Vagina (tissue), 2 donors: ENCODE measurements at regions not wholly inside any gene's neighbourhood (a gene's known extent, or its start where the extent isn't known, plus 50 kb on each side); places are given as distances from the start of the nearest gene placed in this dataset.

ENCODE experiments used
- POLR2A ChIP-seq, 2 donors: fragments of 450-650 bp; IDR thresholded peaks; one replicate each; pipeline ENCODE4 v1.6.1; 2017; ENCODE audit warnings: antibody characterized with exemption in 2 of 2, mild to moderate bottlenecking in 2 of 2, moderate library complexity in 2 of 2
- TF ChIP-seq, protein P1 (sequence below), 3 experiments: fragments of 450-650 bp in 2 of 3; fragments of 200-600 bp in 1 of 3; sonication (generic) in 1 of 3; IDR thresholded peaks; one replicate each; pipeline ENCODE4 v1.5.1; 2017 to 2019; ENCODE audit warnings: antibody characterized with exemption in 3 of 3, mild to moderate bottlenecking in 2 of 3, moderate library complexity in 2 of 3

DNA sequence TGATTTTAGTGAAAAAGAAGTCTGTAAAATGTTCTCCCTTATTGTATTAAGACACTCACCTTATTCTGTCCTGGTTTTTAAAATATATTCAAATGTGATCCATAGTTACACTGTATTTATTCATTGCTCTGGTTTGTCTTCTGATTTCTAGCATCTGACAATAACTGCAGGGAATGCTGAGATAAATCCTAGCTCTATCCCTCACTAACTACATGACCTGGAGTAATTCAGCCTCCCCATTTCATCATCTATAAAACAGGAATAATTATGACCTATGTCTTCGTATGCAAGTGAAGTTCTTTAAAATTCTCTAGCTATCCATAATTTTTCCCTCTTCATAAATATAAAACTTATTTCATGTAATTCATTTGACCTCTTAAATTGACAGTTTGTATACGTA is 104.0 kb upstream of the ESRRG start:
- TF ChIP-seq, protein P1, sequence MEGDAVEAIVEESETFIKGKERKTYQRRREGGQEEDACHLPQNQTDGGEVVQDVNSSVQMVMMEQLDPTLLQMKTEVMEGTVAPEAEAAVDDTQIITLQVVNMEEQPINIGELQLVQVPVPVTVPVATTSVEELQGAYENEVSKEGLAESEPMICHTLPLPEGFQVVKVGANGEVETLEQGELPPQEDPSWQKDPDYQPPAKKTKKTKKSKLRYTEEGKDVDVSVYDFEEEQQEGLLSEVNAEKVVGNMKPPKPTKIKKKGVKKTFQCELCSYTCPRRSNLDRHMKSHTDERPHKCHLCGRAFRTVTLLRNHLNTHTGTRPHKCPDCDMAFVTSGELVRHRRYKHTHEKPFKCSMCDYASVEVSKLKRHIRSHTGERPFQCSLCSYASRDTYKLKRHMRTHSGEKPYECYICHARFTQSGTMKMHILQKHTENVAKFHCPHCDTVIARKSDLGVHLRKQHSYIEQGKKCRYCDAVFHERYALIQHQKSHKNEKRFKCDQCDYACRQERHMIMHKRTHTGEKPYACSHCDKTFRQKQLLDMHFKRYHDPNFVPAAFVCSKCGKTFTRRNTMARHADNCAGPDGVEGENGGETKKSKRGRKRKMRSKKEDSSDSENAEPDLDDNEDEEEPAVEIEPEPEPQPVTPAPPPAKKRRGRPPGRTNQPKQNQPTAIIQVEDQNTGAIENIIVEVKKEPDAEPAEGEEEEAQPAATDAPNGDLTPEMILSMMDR (IDR thresholded peaks at IDR 0.05) = no peak
- TF ChIP-seq POLR2A (IDR thresholded peaks at IDR 0.05) = no peak
